Loucy (cell line): ENCODE measurements at regions not wholly inside any gene's neighbourhood (a gene's known extent, or its start where the extent isn't known, plus 50 kb on each side); places are given as distances from the start of the nearest gene placed in this dataset.

Source experiments
- CTCF ChIP-seq: fragments of 200-600 bp; sonication (generic); conservative IDR thresholded peaks from 2 replicates; pipeline ENCODE4 v1.5.1; 2014; ENCODE audit warnings: mild to moderate bottlenecking, antibody characterized with exemption, low read length
- EZH2phosphoT487 ChIP-seq: fragments of 200-600 bp; IDR thresholded peaks from 2 replicates; pipeline ENCODE4 v1.6.1; 2018; ENCODE audit warnings: antibody characterized with exemption, mild to moderate bottlenecking, moderate library complexity, borderline replicate concordance

- TF ChIP-seq EZH2phosphoT487 = no peak
- no peak for TF ChIP-seq CTCF
Observed at GRCh38 chr5:165714598-165714997, 2209.2 kb downstream of the MAT2B start.
